ENCODE measurements at regions not wholly inside any gene's neighbourhood (a gene's known extent, or its start where the extent isn't known, plus 50 kb on each side); places are given as distances from the start of the nearest gene placed in this dataset.
"Not testable (repeated sequence)": the region's sequence is repeated elsewhere in the genome, so short reads cannot be mapped to it uniquely, and the experiment has no call there.

GRCh38 chr10:3635211-3635671 lies 149.8 kb downstream of the KLF6 start:
- Histone ChIP-seq H3K27me3 (ENCODE audit: control insufficient read depth, insufficient read depth, low read length) (no peaks in the 10 kb centered on the region), H3K4me3 (ENCODE audit: low read depth, low read length) (no peak overlapping the region), H3K36me3 (ENCODE audit: control insufficient read depth, insufficient read depth, low read length) (no peaks in the 10 kb centered on the region)
- no peak for TF ChIP-seq CTCF (IDR thresholded peaks at IDR 0.05; ENCODE audit: insufficient read depth, low read length, poor library complexity, severe bottlenecking)
- no peak for DNase-seq (ENCODE audit: low read depth)

- H3K27me3 ChIP-seq (ENCODE audit: control insufficient read depth, insufficient read depth, low read length); H3K36me3 ChIP-seq (ENCODE audit: control insufficient read depth, insufficient read depth, low read length); DNase-seq (ENCODE audit: low read depth); H3K4me3 ChIP-seq (ENCODE audit: low read depth, low read length): not testable (repeated sequence)
These were observed 150.4 kb downstream of the KLF6 start for GRCh38 chr10:3634646-3635045.

- TF ChIP-seq CTCF (IDR thresholded peaks at IDR 0.05; ENCODE audit: insufficient read depth, low read length, poor library complexity, severe bottlenecking) = no peak
- DNase-seq (ENCODE audit: low read depth) = no peak
- Histone ChIP-seq H3K27me3 (ENCODE audit: control insufficient read depth, insufficient read depth, low read length) (no peaks in the 10 kb centered on the region), H3K4me3 (ENCODE audit: low read depth, low read length) (no peak overlapping the region), H3K36me3 (ENCODE audit: control insufficient read depth, insufficient read depth, low read length) (no peaks in the 10 kb centered on the region)
These were observed 153.2 kb downstream of the KLF6 start for GRCh38 chr10:3631701-3632330.

GRCh38 chr10:3631291-3631690 lies 153.7 kb downstream of the KLF6 start:
- H3K36me3 ChIP-seq (ENCODE audit: control insufficient read depth, insufficient read depth, low read length) = no peaks in the 10 kb centered on the region
- no peaks in the 10 kb centered on the region for H3K27me3 ChIP-seq (ENCODE audit: control insufficient read depth, insufficient read depth, low read length)
- DNase-seq (ENCODE audit: low read depth) = no peak
- TF ChIP-seq CTCF (IDR thresholded peaks at IDR 0.05; ENCODE audit: insufficient read depth, low read length, poor library complexity, severe bottlenecking) = no peak
- no peak overlapping the region for H3K4me3 ChIP-seq (ENCODE audit: low read depth, low read length)

- Histone ChIP-seq H3K27me3 (ENCODE audit: control insufficient read depth, insufficient read depth, low read length) (no peaks in the 10 kb centered on the region), H3K4me3 (ENCODE audit: low read depth, low read length) (no peak overlapping the region), H3K36me3 (ENCODE audit: control insufficient read depth, insufficient read depth, low read length) (no peaks in the 10 kb centered on the region)
- peak; percentile 45 for DNase-seq (ENCODE audit: low read depth)
- no peak for TF ChIP-seq CTCF (IDR thresholded peaks at IDR 0.05; ENCODE audit: insufficient read depth, low read length, poor library complexity, severe bottlenecking)
These were observed 158.9 kb downstream of the KLF6 start for GRCh38 chr10:3625959-3626751.

GRCh38 chr10:3624367-3624766 lies 160.6 kb downstream of the KLF6 start:
- Histone ChIP-seq H3K27me3 (ENCODE audit: control insufficient read depth, insufficient read depth, low read length) (no peaks in the 10 kb centered on the region), H3K4me3 (ENCODE audit: low read depth, low read length) (no peak overlapping the region), H3K36me3 (ENCODE audit: control insufficient read depth, insufficient read depth, low read length) (no peaks in the 10 kb centered on the region)
- no peak for TF ChIP-seq CTCF (IDR thresholded peaks at IDR 0.05; ENCODE audit: insufficient read depth, low read length, poor library complexity, severe bottlenecking)
- DNase-seq (ENCODE audit: low read depth) = no peak

All from kidney epithelial cell (primary cell).